GM21423 (cell line): ENCODE measurements at regions not wholly inside any gene's neighbourhood (a gene's known extent, or its start where the extent isn't known, plus 50 kb on each side); places are given as distances from the start of the nearest gene placed in this dataset.
"Not testable (repeated sequence)": the region's sequence is repeated elsewhere in the genome, so short reads cannot be mapped to it uniquely, and the experiment has no call there.

Experiments used
- ATAC-seq: cut with Tn5 transposase; IDR thresholded peaks from one replicate; pipeline ENCODE4 v1.9.1; 2021; ENCODE audit warnings: mild to moderate bottlenecking, moderate library complexity; ENCODE audit not compliant: unreplicated experiment

DNA sequence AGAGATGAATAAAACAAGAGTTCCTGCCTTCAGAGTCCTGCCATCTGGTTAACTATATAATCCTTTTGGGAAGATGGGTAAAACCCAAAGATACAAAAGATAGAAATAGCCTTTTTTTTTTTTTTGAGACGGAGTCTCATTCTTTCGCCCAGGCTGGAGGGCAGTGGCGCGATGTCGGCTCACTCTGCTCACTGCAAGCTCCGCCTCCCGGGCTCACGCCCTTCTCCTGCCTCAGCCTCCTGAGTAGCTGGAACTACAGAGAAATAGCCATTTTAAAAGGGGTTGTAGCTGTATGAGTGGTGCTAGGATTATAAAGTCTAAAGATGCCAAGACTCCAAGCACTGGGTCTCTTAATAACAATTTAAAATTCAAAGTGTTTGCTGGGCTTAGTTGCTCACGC is 97.2 kb downstream of the KDR start:
- no peak for ATAC-seq

DNA sequence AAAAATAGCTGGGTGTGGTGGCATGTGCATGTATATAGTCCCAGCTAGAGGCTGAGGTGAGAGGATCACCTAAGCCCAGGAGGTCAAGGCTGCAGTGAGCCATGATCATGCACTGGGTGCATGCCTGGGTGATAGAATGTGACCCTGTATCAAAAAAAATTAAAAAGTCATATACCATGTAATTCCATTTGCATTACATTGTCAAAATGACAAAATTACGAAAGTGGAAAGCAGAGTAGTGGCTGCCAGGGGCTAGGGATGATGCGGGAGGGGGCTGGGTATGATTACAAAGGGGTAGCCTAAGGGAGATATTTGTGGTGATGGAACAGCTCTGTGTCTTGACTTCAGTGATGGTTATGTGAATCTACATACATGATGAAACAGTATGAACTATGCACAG is 97.8 kb downstream of the KDR start:
- ATAC-seq: no peak

DNA sequence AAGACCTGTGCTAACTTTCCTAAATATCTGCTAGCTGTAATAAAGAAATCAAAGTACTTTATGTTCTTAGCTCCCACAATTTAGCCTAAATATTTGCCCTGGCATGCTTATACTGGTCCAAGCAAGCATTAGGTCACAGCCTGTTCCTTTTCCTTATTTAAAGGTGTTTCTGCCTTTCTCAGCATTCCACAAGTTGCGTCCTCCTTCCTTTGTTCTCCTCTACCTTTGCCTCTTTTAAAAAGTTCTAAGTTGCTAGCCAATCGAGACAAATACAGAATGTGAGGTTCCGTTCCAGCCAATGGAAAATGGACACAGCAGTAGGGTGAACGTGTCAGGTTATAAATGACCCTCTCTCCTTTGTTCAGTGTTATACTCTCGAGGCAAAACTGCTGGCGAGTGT is 99.9 kb downstream of the KDR start:
- ATAC-seq: not testable (repeated sequence)

DNA sequence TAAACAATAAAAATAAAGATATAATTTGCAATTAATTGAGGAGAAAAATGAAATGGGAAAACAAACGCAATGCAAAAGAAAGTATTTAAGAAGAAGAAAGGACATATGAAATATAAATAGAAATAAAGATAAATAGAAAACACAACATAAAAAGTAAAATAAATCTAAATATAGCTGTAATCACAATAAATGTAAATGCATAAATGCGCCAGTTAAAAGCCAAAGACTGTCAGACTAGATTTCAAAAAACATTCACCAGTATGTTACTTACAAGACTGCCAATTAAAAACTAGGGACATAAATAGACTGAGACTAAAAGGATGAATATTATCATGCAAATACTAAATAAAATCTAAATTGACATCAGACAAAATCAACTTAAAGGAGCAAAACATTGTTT is 102.4 kb downstream of the KDR start:
- ATAC-seq: no peak

DNA sequence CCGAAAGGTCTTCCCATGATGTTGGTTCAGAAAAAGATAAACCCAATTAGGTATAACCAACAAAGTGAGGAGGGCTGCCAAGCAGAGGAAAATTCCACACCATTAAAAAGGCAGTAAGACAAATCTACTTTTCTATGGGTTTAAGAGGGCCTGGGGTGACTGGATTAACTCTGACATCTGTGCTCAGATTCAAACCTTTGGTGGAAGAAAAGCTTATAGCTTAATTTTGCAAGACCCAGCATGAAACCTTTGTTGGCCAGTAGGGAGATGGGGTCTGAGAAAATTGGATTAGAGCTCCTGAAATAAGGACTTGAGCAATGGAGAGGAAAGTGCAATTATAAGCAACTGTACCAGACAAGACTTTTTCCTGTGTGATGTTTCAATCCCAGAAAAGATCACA is 104.2 kb downstream of the KDR start:
- no peak for ATAC-seq

DNA sequence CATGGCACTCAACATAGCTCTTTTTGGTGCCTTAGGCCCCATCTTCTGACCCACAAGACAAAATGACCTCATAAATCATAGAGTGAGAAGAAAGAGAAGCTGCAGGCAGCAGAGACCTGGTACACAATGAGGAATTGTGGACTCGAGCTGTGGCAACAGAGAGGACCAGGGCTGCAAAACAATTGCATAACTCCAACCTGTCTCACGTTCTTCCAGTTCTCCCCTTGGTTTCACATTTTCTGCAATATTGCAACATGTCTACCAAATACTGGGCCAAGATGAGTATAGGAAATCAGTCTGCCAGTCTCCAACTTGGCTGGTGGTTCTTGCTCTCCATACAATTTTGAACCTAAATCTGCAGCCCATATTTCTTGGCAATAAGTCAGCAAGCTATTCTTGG is 105.3 kb downstream of the KDR start:
- no peak for ATAC-seq

DNA sequence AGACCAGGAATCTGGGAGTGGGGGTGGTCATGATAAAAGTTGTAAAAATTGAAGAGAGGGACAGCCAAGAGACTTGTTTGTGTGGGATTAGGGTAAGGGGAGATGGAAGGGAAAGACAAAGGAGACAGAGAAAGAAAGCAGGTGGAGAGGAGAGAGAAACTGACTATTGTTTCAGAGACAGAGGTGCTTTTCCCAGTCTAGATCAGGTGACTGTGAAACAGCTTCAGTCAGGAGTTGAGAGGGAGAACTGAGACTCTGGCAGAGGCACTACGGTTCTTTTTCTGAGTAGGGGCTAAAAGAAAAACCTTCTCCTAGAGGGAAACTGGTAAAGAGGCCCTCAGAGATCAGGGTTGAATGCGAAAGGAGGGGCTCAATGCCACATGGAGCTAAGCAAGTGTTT is 106.4 kb downstream of the KDR start:
- no peak for ATAC-seq

DNA sequence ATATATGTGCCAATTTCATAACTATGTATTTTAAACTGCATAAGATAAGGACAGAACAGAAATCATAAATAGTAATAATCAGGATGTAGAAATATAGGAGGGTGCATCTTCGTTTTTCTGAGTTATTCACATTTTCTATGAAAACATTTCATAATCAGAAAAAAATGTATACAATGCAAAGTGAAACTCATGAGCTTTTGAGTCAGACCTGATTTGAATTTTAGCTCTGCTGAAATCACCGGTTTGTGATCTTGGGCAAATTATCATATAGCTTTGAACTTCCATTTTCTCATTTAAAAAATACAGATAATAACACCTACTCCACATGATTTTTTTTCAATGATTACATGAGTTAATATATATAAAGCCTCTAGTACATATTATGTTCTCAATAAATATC is 106.9 kb downstream of the KDR start:
- ATAC-seq: no peak

DNA sequence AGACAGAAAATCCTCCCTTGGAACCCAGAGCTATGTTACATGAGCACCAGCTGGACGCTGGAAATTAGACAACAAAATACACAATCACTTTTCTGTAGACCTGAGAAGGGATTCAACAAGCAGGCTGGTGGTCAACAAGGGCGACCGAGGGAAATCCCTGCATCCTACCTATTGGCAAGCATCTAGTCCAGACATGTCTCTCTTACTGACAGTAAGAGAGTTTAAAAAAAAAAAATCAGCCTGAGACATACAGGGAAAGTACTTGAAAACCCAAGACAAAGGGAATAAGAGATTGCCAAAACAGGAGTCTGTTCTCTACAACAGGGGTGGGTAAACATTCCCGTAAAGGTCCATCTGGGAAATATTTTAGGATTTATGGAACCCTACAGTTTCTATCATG is 108.0 kb downstream of the KDR start:
- ATAC-seq: no peak

DNA sequence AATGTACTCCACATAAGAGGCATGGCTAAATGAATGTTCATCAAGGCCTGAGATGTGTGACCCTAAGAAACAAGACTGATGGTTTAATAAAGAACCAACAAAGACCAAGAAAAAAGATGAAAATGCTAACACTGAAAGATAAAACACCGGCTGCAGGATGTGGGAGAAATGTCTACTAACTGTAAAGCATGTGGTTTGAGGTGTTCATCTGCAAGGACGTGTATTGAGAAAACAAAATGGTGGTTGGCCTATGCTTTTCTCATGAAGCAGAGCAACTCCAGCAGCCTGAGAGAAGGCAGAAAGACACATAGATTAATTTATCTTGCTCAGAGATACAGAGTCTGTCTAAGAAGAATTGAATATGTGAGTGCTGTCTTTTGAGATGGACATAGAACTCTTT is 109.3 kb downstream of the KDR start:
- no peak for ATAC-seq

DNA sequence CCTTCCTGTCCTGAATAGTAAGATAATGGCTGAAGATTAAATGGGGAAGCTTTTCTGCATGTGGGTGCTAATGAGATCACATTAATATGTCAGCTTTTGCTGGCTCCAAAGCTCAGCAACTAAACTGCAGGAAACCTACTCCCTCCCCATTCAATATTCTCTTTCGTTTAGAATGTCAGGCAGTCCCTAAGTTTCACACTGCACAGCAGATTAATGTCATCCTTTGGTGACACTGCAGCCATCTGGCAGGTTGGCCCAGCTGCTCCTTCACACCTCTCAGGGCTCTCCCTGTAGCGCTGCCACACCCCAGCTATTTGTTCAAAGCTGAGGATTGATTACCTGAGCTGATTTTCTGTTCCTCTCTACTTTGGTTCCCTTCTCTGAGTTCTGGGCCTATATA is 110.5 kb downstream of the KDR start:
- ATAC-seq: no peak

DNA sequence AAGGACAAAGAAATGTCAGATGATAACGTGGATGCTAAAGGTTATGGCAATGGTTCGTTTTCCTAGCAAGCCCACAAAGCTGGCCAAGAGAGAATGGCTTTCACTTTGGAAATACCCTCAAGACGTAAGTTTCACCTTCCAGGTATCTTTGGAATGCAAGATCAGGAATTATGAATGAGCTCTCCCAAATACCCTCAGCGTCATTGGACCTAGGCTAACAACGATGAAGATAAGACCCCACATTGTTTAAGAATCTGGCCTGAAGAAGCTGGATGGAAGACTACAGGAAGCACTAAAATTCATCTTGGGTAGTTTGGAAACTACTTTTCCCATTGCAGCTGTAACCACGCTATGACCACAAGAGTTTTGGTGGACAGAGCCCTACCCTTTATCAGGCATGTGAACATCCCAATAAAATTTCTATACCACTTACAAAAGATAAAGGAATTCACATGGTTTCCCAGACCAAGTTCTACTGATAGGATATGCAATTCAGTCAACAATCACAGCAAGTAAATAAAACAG is 111.9 kb downstream of the KDR start:
- ATAC-seq: no peak

DNA sequence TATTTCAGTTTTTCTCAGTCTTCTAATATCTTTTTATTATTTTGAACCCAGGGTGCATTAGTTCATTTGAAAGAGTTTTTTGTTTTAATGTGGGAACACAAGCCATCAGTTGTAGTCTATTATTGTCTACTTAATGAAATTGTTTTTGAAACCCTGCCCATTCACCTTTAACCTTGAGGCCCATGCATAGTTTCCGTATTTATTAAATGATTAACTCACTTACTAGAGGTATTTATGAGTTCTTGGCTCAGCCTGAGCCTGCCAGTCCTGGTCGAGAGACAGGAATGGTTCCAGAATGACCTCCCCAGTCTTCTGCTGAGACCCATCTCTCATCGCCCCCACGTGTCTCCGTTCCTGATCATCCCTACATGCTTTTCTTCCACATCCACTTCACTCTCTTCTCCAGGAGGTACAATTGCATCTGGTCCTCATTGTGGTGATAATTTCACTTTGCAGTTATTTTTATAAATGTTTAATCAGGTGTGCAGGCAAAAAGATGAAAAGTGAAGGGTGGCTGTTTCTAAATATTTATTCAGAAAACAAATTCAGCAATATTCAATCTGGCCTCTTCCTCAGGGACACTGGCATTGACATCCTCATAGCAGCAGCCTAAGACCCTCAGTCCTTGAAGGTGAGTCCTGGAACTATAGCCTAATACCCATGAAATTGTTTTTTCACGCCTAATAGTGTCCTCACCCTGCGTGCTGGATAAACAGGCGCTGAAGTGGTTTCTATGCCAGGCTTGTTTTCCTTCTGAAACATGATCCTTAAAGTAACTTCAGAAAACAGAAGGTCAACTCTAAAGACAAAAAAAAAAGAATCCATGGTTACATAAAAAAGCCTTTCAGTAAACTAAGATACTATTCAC is 112.8 kb downstream of the KDR start:
- ATAC-seq: no peak

DNA sequence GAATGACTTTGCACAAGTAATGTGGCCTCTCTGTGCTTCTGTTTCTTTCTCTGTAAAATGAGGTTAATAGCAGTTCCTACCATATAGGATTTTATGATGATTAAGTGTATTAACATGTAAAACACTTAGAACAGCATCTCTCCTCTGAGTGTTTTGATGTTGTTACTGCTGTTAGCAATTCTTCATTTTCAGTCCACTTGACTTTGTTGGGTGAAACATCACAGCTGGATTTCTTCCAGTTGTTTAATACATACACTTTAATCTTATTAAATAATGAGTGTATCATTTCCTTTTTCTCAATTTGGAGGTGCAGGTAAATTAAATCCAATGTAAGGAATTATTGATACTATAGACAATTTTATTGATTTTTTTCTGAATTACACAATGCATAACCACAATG is 113.6 kb downstream of the KDR start:
- ATAC-seq: no peak

DNA sequence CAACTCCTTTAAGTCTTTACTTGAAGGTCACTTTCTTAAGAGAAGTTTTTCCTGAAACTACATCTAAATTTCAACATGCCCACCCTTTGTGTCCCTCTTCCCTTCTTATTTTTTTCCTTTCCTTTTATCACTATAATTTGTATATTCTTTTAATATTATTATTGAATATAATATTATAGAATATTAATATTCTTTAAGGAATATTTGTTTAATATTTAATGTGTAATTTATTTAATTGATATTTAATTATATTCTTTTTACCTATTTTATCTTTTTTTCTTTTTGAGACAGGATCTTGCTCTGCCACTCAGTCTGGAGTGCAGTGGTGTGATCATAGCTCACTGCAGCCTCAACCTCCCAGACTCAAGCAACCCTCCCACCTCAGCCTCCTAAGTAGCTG is 114.8 kb downstream of the KDR start:
- ATAC-seq: no peak

DNA sequence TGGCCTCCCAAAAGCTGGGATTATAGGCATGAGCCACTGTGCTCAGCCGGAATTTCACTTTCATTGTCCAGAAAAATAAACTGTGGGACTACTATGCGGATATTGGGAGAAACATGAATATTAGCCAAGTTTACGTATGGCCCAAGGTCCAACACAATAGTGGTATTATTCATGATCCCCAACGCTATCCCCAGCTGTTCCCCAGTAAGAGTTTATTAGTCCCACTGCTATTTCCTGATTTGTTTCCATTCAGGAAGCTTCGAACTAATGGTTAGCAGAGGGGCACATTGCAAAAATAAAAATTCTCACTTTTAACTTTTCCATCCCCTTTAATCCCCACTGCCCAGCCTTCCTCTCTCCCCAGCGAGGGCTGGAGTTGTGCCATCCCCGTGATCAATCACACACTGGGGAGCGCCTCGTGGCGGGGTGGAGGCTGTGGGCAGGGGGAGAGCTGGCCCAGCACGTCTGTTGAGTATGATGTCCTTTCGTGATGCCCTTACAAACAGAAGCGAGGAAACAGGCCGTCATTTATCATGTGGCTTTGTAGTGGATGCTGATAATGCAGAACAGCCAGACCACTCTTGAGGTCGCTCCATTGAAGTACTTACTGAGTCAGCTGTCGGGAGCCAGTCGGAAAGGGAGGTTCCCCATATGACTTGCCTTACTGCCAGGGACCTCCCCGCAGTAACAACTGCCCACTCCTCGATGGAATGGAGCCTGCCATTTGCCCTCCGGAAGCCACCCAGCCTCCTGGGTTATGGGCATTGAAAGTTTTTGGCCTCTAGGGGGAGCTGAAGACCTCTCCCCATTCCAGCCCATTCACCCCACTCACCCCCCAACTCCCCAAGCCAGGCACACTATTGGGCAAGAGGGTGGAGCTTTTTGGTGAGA is 117.0 kb downstream of the KDR start:
- no peak for ATAC-seq

DNA sequence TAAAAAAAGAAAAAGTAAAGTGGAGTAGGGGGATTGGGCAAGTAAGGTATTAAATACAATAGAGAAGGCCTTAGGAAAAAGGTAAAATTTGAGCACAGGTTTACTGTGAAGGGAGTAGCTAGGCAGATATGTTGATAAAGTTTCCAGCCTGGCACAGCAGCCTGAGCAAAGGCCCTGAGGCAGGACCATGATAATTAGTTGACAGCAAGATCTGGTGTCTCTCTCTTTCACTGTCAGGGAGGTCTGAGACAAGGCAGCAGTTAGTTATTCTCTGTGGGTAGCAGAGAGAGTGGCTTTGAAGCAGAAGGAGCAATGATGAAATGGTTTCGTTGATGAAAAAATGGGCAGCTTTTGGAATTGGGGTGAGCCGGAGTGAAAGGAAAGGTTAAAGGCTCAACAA is 119.5 kb downstream of the KDR start:
- ATAC-seq: no peak

DNA sequence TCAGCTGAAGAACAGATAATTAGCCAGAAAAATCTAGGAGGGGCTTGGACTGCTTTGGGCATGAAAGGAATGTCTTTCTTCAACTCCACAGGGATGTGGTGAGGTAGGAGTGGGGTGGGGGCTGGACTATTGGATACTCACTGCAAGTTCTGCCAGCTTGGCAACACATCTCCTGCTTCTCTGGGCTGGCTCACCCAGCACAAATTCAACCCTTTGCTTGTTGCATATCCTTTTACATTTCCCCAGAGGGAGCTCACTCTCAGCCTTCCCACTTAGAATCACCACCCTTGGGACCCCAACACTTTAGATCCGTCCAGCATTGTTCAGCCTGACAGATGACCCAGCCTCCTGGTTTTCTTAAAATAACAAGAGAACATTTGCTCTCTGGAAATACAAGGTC is 120.6 kb downstream of the KDR start:
- ATAC-seq: no peak

DNA sequence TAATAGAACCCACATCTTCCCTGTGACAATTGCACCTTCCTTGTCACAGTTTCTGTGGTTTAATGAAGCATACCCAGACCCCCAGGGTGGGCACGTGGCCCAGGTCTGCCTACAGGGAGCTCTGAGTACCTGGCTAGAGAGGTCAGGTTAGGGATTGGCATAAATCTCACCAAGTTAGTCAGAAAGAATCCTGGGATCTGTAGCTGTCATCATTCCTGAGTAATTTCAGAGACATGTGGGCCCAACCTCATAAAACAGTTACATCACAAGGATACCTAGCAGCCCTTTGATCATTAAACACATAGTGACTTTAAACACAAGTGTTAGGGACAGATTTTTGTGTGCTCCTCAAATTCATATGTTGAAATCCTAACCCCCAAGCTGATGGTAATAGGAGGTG is 123.0 kb downstream of the KDR start:
- ATAC-seq: no peak

DNA sequence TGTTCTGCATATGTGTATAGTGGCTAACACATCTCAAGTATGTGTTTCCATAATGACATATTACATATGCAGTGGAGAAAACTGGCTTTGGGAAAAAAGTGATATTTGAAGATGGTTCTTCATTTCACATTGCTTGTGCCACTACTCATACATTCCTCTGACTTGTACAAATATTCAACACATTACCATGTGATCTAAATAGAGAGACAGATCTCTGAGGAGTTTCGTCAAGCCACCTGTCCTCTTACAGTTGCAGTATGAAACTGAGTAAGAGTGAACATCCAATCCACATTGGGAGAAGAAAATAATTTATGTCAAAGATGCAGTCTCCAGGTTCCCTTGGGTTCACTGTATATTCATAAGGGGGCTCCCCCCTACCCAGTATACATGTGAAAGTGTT is 123.9 kb downstream of the KDR start:
- ATAC-seq: no peak

DNA sequence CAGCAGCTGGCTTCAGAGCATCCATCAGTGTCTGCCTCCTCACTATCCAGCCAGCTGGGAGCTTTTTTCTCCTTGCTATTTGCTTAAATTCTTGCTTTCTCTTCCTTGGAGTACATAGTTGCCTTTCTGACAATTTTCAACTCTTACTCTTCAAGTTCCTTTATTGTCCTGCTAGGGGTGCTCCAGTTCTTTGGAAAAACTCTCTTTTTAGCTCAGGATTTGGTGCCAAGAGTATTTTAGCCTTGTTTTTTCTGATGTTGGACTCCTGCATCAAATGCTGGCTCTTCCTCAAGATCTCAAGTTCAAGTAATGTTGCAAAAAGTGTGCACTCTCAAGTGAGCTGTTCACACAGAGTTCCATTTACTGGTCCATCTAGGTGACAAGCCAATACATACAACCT is 126.4 kb downstream of the KDR start:
- ATAC-seq: no peak

DNA sequence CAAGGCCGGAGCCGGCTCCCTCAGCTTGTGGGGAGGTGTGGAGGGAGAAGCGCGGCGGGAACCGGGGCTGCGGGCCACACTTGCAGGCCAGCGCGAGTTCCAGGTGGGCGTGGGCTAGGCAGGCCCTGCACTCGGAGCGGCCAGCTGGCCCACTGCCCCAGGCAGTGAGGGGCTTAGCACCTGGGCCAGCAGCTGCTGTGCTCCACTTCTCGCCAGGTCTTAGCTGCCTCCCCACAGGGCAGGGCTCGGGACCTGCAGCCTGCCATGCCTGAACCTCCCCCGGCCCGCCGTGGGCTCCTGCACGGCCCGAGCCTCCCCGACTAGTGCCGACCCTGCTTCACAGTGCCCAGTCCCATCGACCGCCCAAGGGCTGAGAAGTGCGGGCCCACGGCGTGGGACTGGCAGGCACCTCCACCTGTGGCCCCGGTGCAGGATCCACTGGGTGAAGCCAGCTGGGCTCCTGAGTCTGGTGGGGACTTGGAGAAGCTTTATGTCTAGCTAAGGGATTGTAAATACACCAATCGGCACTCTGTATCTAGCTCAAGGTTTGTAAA is 131.8 kb downstream of the KDR start:
- not testable (repeated sequence) for ATAC-seq
